ENCODE measurements at regions not wholly inside any gene's neighbourhood (a gene's known extent, or its start where the extent isn't known, plus 50 kb on each side); places are given as distances from the start of the nearest gene placed in this dataset.
"Not testable (repeated sequence)": the region's sequence is repeated elsewhere in the genome, so short reads cannot be mapped to it uniquely, and the experiment has no call there.

DNA sequence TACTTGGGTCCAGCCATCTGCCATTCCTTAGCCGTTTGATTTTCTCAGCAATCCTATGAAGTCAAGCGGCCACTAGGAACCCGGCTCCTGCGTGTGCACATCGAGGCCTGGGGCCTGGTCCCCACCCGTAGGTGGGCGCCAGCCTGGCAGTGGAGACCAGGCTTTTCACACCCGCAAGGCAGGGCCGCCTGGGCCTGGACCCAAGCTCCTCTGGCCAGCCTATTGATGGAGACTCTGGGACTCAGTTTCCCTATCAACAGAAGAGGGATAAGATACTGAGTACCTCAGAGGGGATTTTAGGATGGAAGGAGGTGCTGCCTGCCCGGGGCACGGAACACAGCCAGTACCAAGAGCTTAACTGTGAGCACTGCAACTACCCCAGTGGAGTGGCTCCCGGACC is 104.3 kb upstream of the C14orf180 start:
- no peak overlapping the region for H3K27ac Mint-ChIP-seq
- H3K4me3 Mint-ChIP-seq: no peak overlapping the region
- intact Hi-C loops (cut with micrococcal nuclease): no loop called here

DNA sequence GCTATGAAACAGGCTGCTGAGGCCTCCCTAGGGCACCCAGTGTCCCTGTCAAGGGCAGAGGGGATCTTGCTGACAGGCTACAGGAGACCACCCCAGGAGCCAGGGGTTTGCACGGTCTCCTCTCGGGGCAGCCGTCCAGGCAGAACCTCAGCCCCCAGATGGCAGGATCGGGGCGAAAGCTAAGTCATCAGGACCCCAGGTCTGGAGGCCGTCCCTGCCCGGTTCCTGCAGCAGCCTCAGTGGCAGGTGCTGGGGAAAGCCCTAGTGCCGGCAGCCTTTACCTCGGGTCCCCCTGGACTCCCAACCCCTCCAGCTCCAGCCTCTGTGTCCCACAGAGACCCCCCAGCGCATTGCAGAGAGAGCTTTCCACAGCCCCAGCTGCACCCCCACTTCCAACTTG is 103.8 kb upstream of the C14orf180 start:
- no peak for DNase-seq (ENCODE audit: low spot score)
- H3K4me1 Mint-ChIP-seq (ENCODE audit: low read depth): no peaks in the 10 kb centered on the region
- H3K4me3 Mint-ChIP-seq: no peak overlapping the region
- H3K27ac Mint-ChIP-seq: no peak overlapping the region
- peaks cover 7% of the 10 kb centered on the region for H3K27me3 Mint-ChIP-seq (ENCODE audit: insufficient read depth)
- intact Hi-C loops (cut with micrococcal nuclease): no loop called here
- H3K36me3 Mint-ChIP-seq (ENCODE audit: low read depth): no peaks in the 10 kb centered on the region
- no peaks in the 10 kb centered on the region for H3K9me3 Mint-ChIP-seq

More for the DNA sequence above, 104.3 kb upstream of the C14orf180 start:
- DNase-seq (ENCODE audit: low spot score): no peak
- H3K9me3 Mint-ChIP-seq: no peaks in the 10 kb centered on the region
- H3K27me3 Mint-ChIP-seq (ENCODE audit: insufficient read depth): peaks cover 7% of the 10 kb centered on the region
- no peaks in the 10 kb centered on the region for H3K4me1 Mint-ChIP-seq (ENCODE audit: low read depth)
- no peaks in the 10 kb centered on the region for H3K36me3 Mint-ChIP-seq (ENCODE audit: low read depth)

DNA sequence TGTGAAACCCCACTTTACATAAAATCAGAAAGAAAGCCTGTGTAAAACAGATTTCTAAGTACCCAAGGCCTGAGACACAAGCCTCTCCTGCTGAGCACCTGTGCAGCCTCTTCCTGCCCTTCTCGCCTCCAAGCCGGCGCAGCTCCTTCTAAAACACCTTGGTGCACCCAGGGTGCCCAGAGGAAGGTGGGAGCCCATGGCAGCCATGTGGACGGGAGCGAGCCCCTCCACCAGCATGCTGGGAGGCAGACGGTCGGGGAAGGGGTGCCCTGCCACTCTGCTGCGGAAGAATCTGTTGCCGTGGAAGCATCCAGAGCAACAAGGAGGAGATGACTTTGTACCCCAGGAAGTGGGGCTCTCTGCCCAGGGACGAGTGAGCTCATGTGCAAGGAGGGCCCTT is 103.1 kb upstream of the C14orf180 start:
- Mint-ChIP-seq H3K4me1 (ENCODE audit: low read depth) (no peaks in the 10 kb centered on the region), H3K36me3 (ENCODE audit: low read depth) (no peaks in the 10 kb centered on the region), H3K27ac (no peak overlapping the region), H3K9me3 (peaks cover 3% of the 10 kb centered on the region), H3K4me3 (no peak overlapping the region), H3K27me3 (ENCODE audit: insufficient read depth) (peaks cover 7% of the 10 kb centered on the region)
- intact Hi-C loops (cut with micrococcal nuclease): no loop called here
- DNase-seq (ENCODE audit: low spot score): no peak

DNA sequence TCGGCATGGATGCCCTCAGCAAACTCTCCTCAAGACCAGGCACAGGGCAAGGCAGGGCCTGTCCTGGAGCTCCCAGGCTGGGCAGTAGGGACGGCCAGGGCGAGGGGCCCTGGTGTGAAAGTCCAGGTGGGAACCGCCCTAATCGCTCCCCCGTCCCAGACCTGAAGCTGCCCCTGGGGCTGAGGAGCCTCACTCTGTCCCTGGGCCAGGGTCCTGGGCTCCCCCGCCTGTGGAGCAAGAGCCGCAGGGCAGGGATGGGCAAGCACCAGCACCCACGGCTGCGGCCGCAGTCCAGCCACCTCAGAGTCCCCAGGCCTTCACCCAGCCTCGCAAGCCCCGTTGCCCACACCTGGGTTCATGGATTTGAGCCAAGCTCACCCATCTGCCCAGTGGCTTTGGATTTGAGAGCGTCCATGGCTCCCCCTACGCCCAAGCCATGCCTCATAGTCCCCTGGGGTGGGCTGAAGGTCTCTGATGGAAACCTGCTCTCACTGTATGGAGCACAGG is 102.4 kb upstream of the C14orf180 start:
- peaks cover 6% of the 10 kb centered on the region for H3K27me3 Mint-ChIP-seq (ENCODE audit: insufficient read depth)
- no peak overlapping the region for H3K27ac Mint-ChIP-seq
- intact Hi-C loops (cut with micrococcal nuclease): no loop called here
- DNase-seq (ENCODE audit: low spot score): no peak
- no peaks in the 10 kb centered on the region for H3K36me3 Mint-ChIP-seq (ENCODE audit: low read depth)
- H3K9me3 Mint-ChIP-seq: peaks cover 8% of the 10 kb centered on the region
- no peaks in the 10 kb centered on the region for H3K4me1 Mint-ChIP-seq (ENCODE audit: low read depth)
- H3K4me3 Mint-ChIP-seq: no peak overlapping the region

DNA sequence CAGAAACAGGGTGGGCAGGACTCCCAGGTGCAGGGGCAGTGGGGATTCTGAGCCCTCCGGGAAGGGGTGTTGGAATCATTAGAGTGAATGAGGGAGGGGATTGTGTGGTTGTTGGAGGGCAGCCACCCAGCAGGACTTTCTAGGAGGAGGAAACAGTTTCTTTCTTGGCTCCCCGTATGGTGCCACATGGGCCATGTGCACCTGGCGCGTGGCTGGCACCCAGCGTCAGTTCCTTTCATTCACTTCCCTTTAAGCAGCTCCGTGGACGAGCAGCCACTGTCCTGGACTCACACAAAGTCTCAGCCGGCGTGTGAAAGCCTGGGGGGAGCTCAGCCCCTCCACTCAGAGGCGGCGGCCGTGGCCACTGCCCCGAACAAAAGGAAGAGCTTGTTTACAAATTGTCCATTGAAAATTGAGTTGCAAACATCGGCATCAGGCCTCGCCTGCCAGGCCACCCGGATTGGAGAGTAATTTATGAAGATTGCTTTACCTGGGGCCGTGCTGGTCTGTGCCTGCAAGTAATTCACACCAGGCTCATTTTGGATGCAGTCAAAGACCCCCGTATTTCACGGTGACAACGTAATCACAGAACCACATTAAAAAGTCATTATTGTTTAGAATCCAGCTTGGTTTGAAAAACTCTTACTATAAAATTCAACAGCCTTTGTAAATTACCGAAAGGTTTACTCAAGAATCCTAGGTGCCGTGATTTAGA is 101.7 kb upstream of the C14orf180 start:
- H3K4me1 Mint-ChIP-seq (ENCODE audit: low read depth): no peaks in the 10 kb centered on the region
- H3K36me3 Mint-ChIP-seq (ENCODE audit: low read depth): no peaks in the 10 kb centered on the region
- peaks cover 6% of the 10 kb centered on the region for H3K27me3 Mint-ChIP-seq (ENCODE audit: insufficient read depth)
- no peak for DNase-seq (ENCODE audit: low spot score)
- no peak overlapping the region for H3K27ac Mint-ChIP-seq
- intact Hi-C loops (cut with micrococcal nuclease): no loop called here
- H3K4me3 Mint-ChIP-seq: no peak overlapping the region
- peaks cover 8% of the 10 kb centered on the region for H3K9me3 Mint-ChIP-seq

DNA sequence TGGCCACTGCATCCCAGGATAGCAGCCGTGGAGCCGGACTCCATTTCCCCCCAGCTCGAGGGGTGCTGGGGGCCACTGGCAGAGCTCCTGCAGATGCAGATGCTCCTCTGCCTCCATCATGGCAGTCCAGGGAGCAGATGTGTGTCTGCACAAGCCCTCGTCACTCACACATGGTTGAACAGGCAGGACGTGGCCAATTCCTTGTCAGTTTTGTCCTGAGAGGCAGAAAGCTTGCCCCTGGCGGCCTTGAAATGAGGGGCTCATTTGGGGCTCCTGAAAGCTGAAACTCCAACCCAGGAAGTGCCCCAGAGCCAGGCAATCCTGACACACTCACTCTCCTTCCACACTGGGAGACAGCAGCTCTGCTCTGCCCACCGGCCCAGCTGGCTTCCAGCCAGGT is 100.9 kb upstream of the C14orf180 start:
- peaks cover 15% of the 10 kb centered on the region for H3K9me3 Mint-ChIP-seq
- no peak overlapping the region for H3K27ac Mint-ChIP-seq
- H3K4me3 Mint-ChIP-seq: no peak overlapping the region
- H3K27me3 Mint-ChIP-seq (ENCODE audit: insufficient read depth): peaks cover 6% of the 10 kb centered on the region
- no peaks in the 10 kb centered on the region for H3K4me1 Mint-ChIP-seq (ENCODE audit: low read depth)
- intact Hi-C loops (cut with micrococcal nuclease): no loop called here
- no peak for DNase-seq (ENCODE audit: low spot score)
- H3K36me3 Mint-ChIP-seq (ENCODE audit: low read depth): peaks cover 2% of the 10 kb centered on the region

DNA sequence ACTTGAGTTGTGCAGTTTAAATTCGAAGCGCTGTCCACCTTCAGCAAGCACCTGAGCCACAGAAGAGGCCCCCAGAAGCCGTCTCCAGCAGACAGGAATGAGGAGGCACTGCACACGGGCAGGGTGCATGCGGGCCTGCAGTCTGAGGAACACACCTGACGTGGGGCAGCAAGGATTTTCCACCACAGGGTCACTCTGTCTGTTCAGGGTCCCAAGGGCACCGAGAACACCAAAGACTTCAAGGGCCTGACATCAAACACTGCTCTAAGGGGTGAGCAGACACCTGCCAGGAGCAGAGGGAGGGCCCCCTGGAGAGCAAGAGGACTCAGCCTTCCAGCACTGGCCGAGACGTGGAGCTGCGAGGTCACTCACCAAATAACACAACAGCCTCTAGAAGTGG is 99.7 kb upstream of the C14orf180 start:
- Mint-ChIP-seq H3K27me3 (ENCODE audit: insufficient read depth) (peaks cover 2% of the 10 kb centered on the region), H3K4me3 (no peak overlapping the region), H3K4me1 (ENCODE audit: low read depth) (no peaks in the 10 kb centered on the region), H3K36me3 (ENCODE audit: low read depth) (peaks cover 2% of the 10 kb centered on the region), H3K27ac (no peak overlapping the region), H3K9me3 (peaks cover 15% of the 10 kb centered on the region)
- intact Hi-C loops (cut with micrococcal nuclease): no loop called here
- no peak for DNase-seq (ENCODE audit: low spot score)

DNA sequence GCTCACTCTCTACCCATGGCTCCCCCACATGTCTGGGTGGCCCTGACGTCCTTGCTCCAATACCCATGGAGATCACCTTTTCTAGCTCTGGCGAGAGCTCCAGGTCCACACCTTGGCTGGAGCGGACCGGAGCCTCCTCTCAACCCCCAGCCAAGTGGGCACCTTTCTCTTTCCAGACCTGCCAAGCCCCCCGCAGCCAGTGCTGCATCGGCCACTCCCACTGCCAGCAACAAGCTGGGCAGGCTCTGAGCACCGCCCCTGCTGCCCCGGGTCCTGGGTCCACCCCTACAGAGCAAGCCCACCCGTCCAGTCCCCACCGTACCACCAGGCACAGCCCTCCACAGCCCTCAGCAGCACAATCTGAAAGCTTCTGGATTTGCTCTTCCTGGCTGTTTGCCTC is 98.2 kb upstream of the C14orf180 start:
- Mint-ChIP-seq H3K9me3 (peaks cover 15% of the 10 kb centered on the region), H3K36me3 (ENCODE audit: low read depth) (peaks cover 2% of the 10 kb centered on the region), H3K4me1 (ENCODE audit: low read depth) (no peaks in the 10 kb centered on the region), H3K27ac (no peak overlapping the region), H3K27me3 (ENCODE audit: insufficient read depth) (peaks cover 2% of the 10 kb centered on the region), H3K4me3 (no peak overlapping the region)
- DNase-seq (ENCODE audit: low spot score): no peak
- intact Hi-C loops (cut with micrococcal nuclease): no loop called here

DNA sequence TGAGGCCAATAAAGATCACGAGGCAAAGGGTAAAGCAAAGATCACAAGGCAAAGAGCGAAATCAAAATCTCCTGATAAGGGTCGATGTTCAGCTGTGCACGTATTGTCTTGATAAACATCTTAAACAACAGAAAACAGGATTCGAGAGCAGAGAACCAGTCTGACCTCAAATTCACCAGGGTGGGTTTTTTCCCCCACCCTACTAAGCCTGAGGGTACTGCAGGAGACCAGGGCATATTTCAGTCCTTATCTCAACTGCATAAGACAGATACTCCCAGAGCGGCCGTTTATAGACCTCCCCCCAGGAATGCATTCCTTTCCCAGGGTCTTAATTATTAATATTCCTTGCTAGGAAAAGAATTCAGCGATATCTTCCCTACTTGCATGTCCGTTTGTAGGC is 97.5 kb upstream of the C14orf180 start:
- H3K9me3 Mint-ChIP-seq: peaks cover 15% of the 10 kb centered on the region
- H3K4me3 Mint-ChIP-seq; DNase-seq (ENCODE audit: low spot score); H3K4me1 Mint-ChIP-seq (ENCODE audit: low read depth); intact Hi-C loops (cut with micrococcal nuclease); H3K27me3 Mint-ChIP-seq (ENCODE audit: insufficient read depth); H3K36me3 Mint-ChIP-seq (ENCODE audit: low read depth); H3K27ac Mint-ChIP-seq: not testable (repeated sequence)

DNA sequence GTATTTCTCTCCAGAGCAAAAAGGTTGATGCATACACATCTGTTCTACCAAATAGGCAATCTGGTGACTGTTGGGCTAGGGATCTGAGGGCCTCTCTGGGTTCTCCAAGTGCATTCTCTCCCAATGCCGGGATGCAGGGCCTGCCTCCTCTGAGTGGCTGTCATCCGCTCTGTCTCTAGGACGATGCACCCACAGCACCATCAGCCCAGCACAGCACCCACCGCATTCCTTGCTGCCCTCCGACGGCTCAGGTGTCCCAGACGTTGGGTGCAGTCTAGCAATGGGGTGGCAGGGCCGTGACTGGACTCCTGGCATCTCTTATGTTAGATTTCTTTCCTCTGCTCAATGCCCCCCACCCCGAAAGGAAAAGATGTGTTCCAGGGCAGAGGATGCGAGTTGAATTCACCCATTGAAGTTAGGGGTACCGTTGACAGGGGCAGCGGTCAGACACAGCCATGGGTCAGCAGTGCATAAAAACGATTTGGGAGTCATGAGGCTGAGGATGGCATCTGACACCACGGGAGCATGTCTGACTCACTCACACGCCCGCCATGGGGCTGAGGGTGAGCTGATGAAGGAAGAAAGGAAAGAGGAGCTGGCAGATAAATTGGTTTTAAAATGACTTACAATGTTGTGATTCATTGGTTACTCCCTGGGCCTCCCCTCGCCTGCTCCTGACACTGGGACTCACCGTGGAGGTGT is 93.2 kb upstream of the C14orf180 start:
- Mint-ChIP-seq H3K4me3 (no peak overlapping the region), H3K9me3 (peaks cover 12% of the 10 kb centered on the region)

DNA sequence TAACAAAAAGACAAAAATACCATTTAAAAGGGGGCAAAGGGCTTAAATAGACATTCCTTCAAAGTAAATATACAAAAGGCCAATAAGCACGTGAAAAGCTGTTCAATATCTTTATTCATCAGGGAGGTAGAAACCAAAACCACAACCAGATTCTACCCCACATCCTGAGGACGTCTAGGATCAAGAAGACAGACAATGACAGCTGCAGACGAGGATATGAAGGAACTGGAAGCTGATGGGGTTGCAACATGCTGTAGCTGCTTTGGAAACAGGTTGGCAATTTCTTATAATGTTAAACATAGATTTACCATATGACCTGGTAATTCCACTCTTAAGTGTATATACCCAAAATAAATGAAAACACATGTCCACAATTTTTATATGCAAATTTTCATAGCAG is 85.1 kb upstream of the C14orf180 start:
- H3K27ac Mint-ChIP-seq: no peak overlapping the region
- DNase-seq (ENCODE audit: low spot score): no peak
- H3K4me3 Mint-ChIP-seq: no peak overlapping the region

More for the DNA sequence above, 93.2 kb upstream of the C14orf180 start:
- Mint-ChIP-seq H3K36me3 (ENCODE audit: low read depth) (peaks cover 2% of the 10 kb centered on the region), H3K27ac (no peak overlapping the region), H3K4me1 (ENCODE audit: low read depth) (no peaks in the 10 kb centered on the region), H3K27me3 (ENCODE audit: insufficient read depth) (peaks cover 8% of the 10 kb centered on the region)
- intact Hi-C loops (cut with micrococcal nuclease): no loop called here
- no peak for DNase-seq (ENCODE audit: low spot score)

DNA sequence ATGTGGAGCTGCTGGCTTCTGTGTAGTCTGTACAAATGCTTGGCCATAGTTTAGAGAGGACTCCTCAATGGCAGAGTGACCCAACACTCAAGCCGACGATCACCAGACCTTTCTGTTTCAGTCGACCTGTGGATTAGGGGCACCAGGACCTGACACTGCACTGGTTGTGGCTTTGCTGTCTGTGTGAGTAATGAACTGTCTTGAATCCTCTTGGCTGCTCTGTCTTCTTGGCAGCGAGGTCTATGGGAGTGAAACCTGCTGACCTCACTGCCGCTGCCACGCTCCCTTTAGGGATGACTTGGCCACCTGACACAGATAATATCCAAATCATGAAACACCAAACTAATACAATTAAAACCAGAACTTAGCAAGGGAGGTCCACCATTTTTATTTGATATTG is 83.5 kb upstream of the C14orf180 start:
- Mint-ChIP-seq H3K9me3 (peaks cover 5% of the 10 kb centered on the region), H3K27me3 (ENCODE audit: insufficient read depth) (peaks cover 7% of the 10 kb centered on the region), H3K4me3 (no peak overlapping the region), H3K27ac (no peak overlapping the region), H3K36me3 (ENCODE audit: low read depth) (no peaks in the 10 kb centered on the region), H3K4me1 (ENCODE audit: low read depth) (no peaks in the 10 kb centered on the region)
- intact Hi-C loops (cut with micrococcal nuclease): no loop called here
- DNase-seq (ENCODE audit: low spot score): no peak

More for the DNA sequence above, 85.1 kb upstream of the C14orf180 start:
- H3K27me3 Mint-ChIP-seq (ENCODE audit: insufficient read depth): peaks cover 12% of the 10 kb centered on the region
- H3K4me1 Mint-ChIP-seq (ENCODE audit: low read depth): no peaks in the 10 kb centered on the region
- no peaks in the 10 kb centered on the region for H3K36me3 Mint-ChIP-seq (ENCODE audit: low read depth)
- intact Hi-C loops (cut with micrococcal nuclease): no loop called here
- peaks cover 5% of the 10 kb centered on the region for H3K9me3 Mint-ChIP-seq
